HFFc6 (cell line): ENCODE measurements at regions not wholly inside any gene's neighbourhood (a gene's known extent, or its start where the extent isn't known, plus 50 kb on each side); places are given as distances from the start of the nearest gene placed in this dataset.

Source experiments
- DNase-seq: peaks from one replicate; pipeline ENCODE4 v3.0.0-alpha.2; 2018
- H3K27ac Mint-ChIP-seq: 2 replicates; pipeline ENCODE4 v1.8.0; 2020; ENCODE audit warnings: mild to moderate bottlenecking, mixed read lengths
- H3K27me3 Mint-ChIP-seq: 2 replicates; pipeline ENCODE4 v1.8.0; 2021; ENCODE audit warnings: mild to moderate bottlenecking, moderate library complexity, mixed read lengths; ENCODE audit not compliant: insufficient read depth
- H3K36me3 Mint-ChIP-seq: 2 replicates; pipeline ENCODE4 v1.8.0; 2021; ENCODE audit warnings: low read depth, mixed read lengths
- H3K4me1 Mint-ChIP-seq: 2 replicates; pipeline ENCODE4 v1.8.0; 2020; ENCODE audit warnings: low read depth, mixed read lengths
- H3K4me3 Mint-ChIP-seq: 2 replicates; pipeline ENCODE4 v1.8.0; 2020; ENCODE audit warnings: mild to moderate bottlenecking, moderate library complexity, mixed read lengths
- H3K9me3 Mint-ChIP-seq: 2 replicates; pipeline ENCODE4 v1.8.0; 2020; ENCODE audit warnings: mild to moderate bottlenecking, mixed read lengths
- TF ChIP-seq, protein P1 (sequence below): fragments of 200-600 bp; sonication (generic); IDR thresholded peaks from 2 replicates; pipeline ENCODE4 v1.5.0; 2021; ENCODE audit warnings: antibody characterized with exemption, mild to moderate bottlenecking

DNA sequence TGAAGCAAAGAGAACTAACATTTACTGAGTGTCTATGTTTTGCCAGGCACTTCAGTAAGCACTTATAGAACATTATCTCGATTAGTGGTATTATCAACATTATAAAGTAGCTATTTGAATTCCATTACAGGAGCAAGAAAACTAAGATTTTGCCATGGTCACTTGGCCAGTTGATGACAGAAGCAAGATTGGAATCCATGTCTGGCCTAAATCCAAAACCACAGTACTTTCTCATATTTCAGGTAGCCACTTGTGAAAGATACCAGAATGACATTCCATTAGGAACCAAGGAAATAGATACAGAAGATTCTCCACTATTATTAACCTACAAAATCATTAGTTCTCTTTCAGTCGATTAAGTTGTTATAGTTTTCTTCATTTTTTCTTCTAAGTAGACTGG is 691.0 kb upstream of the API5 start:
- TF ChIP-seq, protein P1, sequence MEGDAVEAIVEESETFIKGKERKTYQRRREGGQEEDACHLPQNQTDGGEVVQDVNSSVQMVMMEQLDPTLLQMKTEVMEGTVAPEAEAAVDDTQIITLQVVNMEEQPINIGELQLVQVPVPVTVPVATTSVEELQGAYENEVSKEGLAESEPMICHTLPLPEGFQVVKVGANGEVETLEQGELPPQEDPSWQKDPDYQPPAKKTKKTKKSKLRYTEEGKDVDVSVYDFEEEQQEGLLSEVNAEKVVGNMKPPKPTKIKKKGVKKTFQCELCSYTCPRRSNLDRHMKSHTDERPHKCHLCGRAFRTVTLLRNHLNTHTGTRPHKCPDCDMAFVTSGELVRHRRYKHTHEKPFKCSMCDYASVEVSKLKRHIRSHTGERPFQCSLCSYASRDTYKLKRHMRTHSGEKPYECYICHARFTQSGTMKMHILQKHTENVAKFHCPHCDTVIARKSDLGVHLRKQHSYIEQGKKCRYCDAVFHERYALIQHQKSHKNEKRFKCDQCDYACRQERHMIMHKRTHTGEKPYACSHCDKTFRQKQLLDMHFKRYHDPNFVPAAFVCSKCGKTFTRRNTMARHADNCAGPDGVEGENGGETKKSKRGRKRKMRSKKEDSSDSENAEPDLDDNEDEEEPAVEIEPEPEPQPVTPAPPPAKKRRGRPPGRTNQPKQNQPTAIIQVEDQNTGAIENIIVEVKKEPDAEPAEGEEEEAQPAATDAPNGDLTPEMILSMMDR, result no peak
- Mint-ChIP-seq H3K4me3 (no peak overlapping the region), H3K27me3 (no peaks in the 10 kb centered on the region), H3K36me3 (no peaks in the 10 kb centered on the region), H3K27ac (no peak overlapping the region), H3K4me1 (no peaks in the 10 kb centered on the region), H3K9me3 (peaks cover 29% of the 10 kb centered on the region)
- no peak for DNase-seq

DNA sequence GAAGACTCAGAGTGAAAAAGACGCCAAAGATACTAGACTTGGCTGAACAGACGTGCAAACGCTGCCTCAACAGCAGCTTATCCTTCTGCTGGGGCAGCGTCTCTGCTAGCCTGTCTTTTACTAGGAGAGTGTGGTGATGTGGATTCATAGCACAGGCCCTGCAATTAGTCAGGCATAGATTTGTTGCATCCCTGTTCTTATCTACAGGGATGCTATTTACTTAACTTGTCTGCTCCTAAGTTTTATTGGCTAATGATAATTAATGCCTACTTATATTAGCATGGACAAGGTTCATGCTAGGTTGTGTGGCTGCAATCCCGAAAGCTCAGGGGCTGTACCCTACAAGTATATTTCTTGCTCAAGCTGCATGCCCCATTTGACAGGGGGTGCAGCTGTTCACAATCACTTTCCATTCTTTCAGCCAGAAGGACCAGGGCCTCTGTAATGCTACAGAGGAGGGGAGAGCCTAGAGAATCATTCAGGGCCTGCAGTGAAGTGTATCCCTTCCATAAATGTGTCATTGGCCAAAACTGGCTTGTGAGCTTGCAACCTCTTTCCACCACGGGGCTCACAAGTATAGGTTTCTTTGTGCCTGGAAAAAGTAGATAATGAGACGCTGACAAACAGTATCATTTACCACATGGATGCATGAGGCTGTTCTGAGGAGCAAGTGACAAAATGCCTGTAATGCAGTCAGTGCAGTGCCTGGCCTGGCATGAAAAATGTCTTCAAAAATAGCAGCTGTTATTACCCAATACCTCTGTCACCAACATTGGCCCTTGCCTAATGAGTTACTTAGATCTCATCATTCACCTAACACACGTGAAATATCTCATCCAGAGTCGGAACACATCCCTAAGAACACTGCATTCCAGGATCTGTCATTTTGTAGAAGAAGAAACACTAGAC is 685.8 kb upstream of the API5 start:
- no peaks in the 10 kb centered on the region for H3K36me3 Mint-ChIP-seq

DNA sequence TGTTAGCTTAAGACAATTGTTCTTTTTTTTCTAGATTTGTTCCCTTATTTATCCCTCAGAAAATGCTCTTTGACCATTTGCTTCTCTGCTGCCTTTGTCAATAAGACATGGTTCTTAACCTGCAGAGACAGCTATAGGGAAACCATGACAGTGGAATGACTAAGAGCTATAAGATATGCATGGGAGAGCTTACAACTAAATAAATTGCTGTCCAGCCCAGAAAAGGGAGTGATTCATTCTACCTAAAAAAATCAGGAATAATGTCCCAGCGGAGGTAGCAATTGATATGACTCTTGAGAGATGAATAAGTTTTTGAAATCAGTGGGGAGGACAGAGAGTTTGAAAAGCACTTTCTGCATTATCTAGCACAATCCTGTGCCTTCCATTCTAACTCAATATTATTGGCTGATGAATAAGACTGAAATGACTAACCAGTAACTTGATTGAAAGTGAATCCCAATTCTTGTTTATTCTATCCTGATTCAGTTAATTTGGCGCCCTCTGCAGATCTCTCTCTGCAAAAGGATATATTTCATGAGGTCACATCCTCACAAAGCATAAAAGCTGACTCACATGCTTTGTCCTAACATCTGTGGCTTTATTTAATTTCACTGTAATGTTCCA is 680.5 kb upstream of the API5 start:
- TF ChIP-seq, protein P1, result peak; percentile 44; the same call in 1 of the 2 replicates
- Mint-ChIP-seq H3K27ac (no peak overlapping the region), H3K4me3 (no peak overlapping the region), H3K27me3 (no peaks in the 10 kb centered on the region), H3K36me3 (no peaks in the 10 kb centered on the region), H3K4me1 (no peaks in the 10 kb centered on the region), H3K9me3 (peaks cover 22% of the 10 kb centered on the region)
- DNase-seq, result peak; percentile 16

More for the DNA sequence above, 685.8 kb upstream of the API5 start:
- Mint-ChIP-seq H3K4me3 (no peak overlapping the region), H3K9me3 (peaks cover 18% of the 10 kb centered on the region), H3K27me3 (no peaks in the 10 kb centered on the region), H3K4me1 (no peaks in the 10 kb centered on the region), H3K27ac (no peak overlapping the region)
- no peak for DNase-seq
- TF ChIP-seq, protein P1, result no peak

DNA sequence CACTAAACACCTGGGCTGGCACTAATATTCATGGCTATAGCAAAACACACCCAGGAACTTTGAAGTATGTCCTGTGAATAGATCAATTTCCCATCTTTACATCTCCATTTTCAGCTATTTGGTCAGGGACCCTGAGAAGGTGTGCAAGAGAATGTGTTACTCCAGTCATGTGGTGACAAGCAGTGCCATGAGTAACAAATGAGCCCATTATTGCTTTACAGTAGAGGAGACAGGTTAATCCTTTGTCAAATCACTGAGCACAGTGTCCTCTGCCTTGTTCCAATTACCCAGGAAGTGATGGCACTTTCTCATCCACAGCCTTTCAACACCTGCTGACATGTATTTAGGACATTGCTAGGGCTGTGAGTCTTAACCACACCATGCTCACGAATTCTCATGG is 664.8 kb upstream of the API5 start:
- Mint-ChIP-seq H3K4me3 (no peak overlapping the region), H3K27me3 (no peaks in the 10 kb centered on the region), H3K9me3 (peaks cover 27% of the 10 kb centered on the region), H3K27ac (no peak overlapping the region), H3K4me1 (no peaks in the 10 kb centered on the region), H3K36me3 (no peaks in the 10 kb centered on the region)
- TF ChIP-seq, protein P1, result no peak
- no peak for DNase-seq

DNA sequence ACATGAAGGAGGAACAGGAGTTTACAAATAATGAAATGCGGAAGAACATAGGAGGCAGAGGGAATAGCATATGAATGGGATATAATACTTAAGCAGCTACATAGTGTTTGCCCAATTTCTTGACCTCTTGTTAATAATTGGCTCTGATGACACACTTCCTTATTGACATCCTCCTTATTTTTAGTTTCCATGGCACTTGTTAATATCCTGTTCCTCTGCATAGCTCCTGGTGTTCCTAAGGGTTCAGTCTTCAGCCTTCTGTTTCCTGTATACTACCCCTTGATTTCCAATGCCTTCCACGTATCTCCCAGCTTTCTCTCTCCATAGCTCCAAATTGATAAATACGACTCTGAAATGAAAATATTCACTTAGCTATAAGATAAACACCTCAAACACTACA is 663.8 kb upstream of the API5 start:
- DNase-seq, result no peak
- no peaks in the 10 kb centered on the region for H3K4me1 Mint-ChIP-seq

More for the DNA sequence above, 663.8 kb upstream of the API5 start:
- TF ChIP-seq, protein P1, result no peak
- Mint-ChIP-seq H3K27ac (no peak overlapping the region), H3K9me3 (peaks cover 21% of the 10 kb centered on the region), H3K27me3 (no peaks in the 10 kb centered on the region), H3K36me3 (no peaks in the 10 kb centered on the region), H3K4me3 (no peak overlapping the region)
